ENCODE measurements at regions not wholly inside any gene's neighbourhood (a gene's known extent, or its start where the extent isn't known, plus 50 kb on each side); places are given as distances from the start of the nearest gene placed in this dataset.

DNA sequence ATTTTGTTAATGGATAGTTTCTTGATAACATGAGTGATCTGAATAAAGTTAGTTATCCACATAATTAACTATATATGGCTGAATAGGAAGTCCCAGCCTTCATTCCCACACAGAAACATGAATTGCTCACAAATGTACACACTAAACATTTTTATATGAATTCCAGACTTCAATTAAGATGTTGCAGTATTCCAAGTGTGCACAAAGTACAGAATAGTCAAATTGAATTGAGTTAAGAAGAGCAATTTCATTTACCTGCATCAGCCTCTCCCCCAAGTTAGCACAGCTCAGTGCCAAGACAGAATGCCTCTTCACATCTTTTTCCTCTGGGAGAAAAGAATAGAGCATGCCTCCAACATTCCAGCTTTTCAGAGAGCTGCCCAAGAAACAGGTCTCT lies 207.0 kb upstream of the SAMSN1 start:
- H3K9me3 ChIP-seq (ENCODE audit: control insufficient read depth, insufficient read depth, low read length), result no peaks in the 10 kb centered on the region
- no peaks in the 10 kb centered on the region for H3K4me1 ChIP-seq (ENCODE audit: control insufficient read depth, insufficient read depth, low read length)
- H3K4me3 ChIP-seq (ENCODE audit: low read depth, low read length), result no peak overlapping the region
- no peaks in the 10 kb centered on the region for H3K27me3 ChIP-seq (ENCODE audit: control insufficient read depth, insufficient read depth, low read length)
- no peaks in the 10 kb centered on the region for H3K36me3 ChIP-seq (ENCODE audit: control insufficient read depth, insufficient read depth, low read length)
- H3K27ac ChIP-seq (ENCODE audit: low read depth, low read length), result no peak overlapping the region
- no peak for DNase-seq (ENCODE audit: low read depth in 4 of 6, low spot score in 6 of 6)

DNA sequence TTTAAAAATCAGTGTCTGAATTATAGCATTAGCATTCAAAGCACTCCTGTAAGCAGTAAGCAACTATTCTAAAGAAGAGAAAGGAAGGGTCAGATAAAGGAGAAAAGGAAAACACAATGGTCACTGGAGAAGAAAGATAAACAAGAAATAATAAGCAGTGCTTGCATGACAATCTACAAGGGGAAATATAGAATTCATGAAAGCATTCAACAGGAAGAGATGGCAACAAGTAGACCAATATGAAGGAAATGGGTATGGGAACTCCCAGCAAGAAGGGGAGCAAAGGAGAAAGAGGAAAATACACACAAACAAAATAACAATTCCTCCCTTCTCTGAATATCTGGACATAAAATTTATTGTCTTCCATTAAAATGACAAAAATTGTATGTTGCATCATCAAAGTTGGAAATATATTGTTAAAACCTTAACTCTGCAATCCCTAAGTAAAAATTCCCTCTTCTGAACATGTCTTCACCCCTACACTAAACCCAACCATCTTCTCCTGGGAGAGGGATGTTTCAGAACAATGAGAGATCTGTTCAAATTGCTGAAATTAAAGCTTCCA lies 206.3 kb upstream of the SAMSN1 start:
- Histone ChIP-seq H3K4me1 (ENCODE audit: control insufficient read depth, insufficient read depth, low read length) (no peaks in the 10 kb centered on the region), H3K27ac (ENCODE audit: low read depth, low read length) (no peak overlapping the region), H3K4me3 (ENCODE audit: low read depth, low read length) (no peak overlapping the region)

DNA sequence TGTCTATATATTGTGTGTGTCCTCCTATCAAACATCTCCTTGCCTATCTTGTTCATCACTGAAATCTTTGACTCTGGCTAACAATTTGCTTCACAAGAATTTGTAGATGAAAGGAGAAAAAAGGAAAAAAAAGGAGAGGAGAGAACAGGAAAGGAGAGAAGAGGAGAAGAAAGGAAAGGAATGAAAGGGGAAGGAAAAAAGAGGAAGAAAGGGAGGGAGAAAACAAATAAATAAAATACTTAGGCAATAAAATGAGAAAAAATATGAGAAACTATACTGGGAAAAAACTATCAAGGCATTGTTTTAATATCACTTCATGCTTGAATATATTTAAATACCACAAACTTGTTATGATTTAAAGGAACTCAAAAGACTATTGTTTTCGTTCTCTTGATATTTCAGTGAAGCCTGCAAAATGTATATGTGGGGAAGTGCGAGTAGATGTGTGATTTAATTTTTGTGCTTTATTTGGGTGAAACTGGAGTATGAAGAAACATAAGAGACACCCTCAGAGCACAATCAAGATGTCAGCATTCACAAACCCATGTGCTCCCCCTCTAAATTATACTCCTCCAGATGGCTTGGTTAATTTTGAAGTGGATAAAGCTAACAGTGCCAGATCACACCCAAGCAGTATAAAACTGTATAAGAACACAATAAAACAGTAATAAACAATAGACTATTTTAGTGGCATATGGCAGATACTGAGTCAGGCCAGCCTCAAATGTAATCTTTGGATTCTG lies 205.7 kb upstream of the SAMSN1 start:
- DNase-seq (ENCODE audit: low read depth in 4 of 6, low spot score in 6 of 6), result peak in 2 of 6 donors; percentile 45 to 58
- no CpG with 5 or more reads among the region's 2 CpGs for WGBS (ENCODE audit: insufficient coverage)
- no peak overlapping the region for H3K27ac ChIP-seq (ENCODE audit: low read depth, low read length)
- no peak overlapping the region for H3K4me3 ChIP-seq (ENCODE audit: low read depth, low read length)
- H3K27me3 ChIP-seq (ENCODE audit: control insufficient read depth, insufficient read depth, low read length), result no peaks in the 10 kb centered on the region
- H3K4me1 ChIP-seq (ENCODE audit: control insufficient read depth, insufficient read depth, low read length), result no peaks in the 10 kb centered on the region
- H3K9me3 ChIP-seq (ENCODE audit: control insufficient read depth, insufficient read depth, low read length), result no peaks in the 10 kb centered on the region
- no peaks in the 10 kb centered on the region for H3K36me3 ChIP-seq (ENCODE audit: control insufficient read depth, insufficient read depth, low read length)

More for the DNA sequence above, 206.3 kb upstream of the SAMSN1 start:
- no peak for DNase-seq (ENCODE audit: low read depth in 4 of 6, low spot score in 6 of 6)
- H3K9me3 ChIP-seq (ENCODE audit: control insufficient read depth, insufficient read depth, low read length), result no peaks in the 10 kb centered on the region
- H3K36me3 ChIP-seq (ENCODE audit: control insufficient read depth, insufficient read depth, low read length), result no peaks in the 10 kb centered on the region
- no peaks in the 10 kb centered on the region for H3K27me3 ChIP-seq (ENCODE audit: control insufficient read depth, insufficient read depth, low read length)

DNA sequence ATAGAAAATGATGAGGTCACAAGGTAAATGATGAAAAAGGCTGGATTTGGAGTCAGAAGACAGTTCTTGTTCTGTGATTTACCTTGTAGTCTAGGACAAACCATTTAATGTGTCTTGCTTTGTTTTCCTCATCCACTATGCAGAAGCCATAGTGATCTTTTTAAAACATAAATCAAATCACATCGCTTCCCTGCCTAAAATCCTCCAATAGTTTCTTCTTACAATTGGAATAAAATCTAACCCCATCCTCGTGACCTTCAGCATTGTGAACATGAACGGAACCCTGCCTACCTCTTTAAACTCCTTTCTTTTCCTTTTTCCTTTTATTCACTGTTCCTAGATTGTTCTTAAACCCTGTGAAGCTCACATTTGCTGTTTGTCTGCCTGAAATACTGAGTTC lies 204.9 kb upstream of the SAMSN1 start:
- Histone ChIP-seq H3K36me3 (ENCODE audit: control insufficient read depth, insufficient read depth, low read length) (no peaks in the 10 kb centered on the region), H3K27me3 (ENCODE audit: control insufficient read depth, insufficient read depth, low read length) (no peaks in the 10 kb centered on the region), H3K9me3 (ENCODE audit: control insufficient read depth, insufficient read depth, low read length) (no peaks in the 10 kb centered on the region), H3K4me3 (ENCODE audit: low read depth, low read length) (no peak overlapping the region), H3K4me1 (ENCODE audit: control insufficient read depth, insufficient read depth, low read length) (no peaks in the 10 kb centered on the region), H3K27ac (ENCODE audit: low read depth, low read length) (no peak overlapping the region)
- WGBS (ENCODE audit: insufficient coverage), result 91% methylated on average over 2 of the region's 3 CpGs
- DNase-seq (ENCODE audit: low read depth in 4 of 6, low spot score in 6 of 6), result no peak

DNA sequence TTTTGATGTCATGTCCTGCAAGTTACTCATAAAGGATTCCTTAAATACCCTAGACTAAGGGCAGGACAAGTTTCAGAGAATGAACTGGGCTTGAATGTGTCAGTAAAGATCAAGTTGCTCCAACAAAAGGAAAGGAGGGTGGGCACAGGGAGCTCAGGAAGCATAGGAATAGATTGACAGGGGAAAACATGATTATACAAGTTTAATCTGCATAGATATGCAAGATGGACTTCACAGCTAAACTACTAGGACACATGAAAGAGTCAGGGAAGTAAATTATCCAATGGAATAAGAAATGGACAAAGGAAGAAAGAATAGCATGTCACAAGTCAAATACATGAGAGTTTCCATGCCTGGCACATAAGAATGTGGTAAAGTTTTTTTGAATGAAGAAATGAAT lies 203.9 kb upstream of the SAMSN1 start:
- Histone ChIP-seq H3K27ac (ENCODE audit: low read depth, low read length) (no peak overlapping the region), H3K27me3 (ENCODE audit: control insufficient read depth, insufficient read depth, low read length) (no peaks in the 10 kb centered on the region), H3K36me3 (ENCODE audit: control insufficient read depth, insufficient read depth, low read length) (no peaks in the 10 kb centered on the region), H3K9me3 (ENCODE audit: control insufficient read depth, insufficient read depth, low read length) (peaks cover 1% of the 10 kb centered on the region), H3K4me1 (ENCODE audit: control insufficient read depth, insufficient read depth, low read length) (no peaks in the 10 kb centered on the region), H3K4me3 (ENCODE audit: low read depth, low read length) (no peak overlapping the region)
- no peak for DNase-seq (ENCODE audit: low read depth in 4 of 6, low spot score in 6 of 6)

GRCh38 chr21:14748662-14749061 lies 202.5 kb upstream of the SAMSN1 start:
- Histone ChIP-seq H3K4me3 (ENCODE audit: low read depth, low read length) (no peak overlapping the region), H3K27ac (ENCODE audit: low read depth, low read length) (no peak overlapping the region), H3K4me1 (ENCODE audit: control insufficient read depth, insufficient read depth, low read length) (no peaks in the 10 kb centered on the region), H3K9me3 (ENCODE audit: control insufficient read depth, insufficient read depth, low read length) (peaks cover 1% of the 10 kb centered on the region), H3K36me3 (ENCODE audit: control insufficient read depth, insufficient read depth, low read length) (no peaks in the 10 kb centered on the region), H3K27me3 (ENCODE audit: control insufficient read depth, insufficient read depth, low read length) (no peaks in the 10 kb centered on the region)
- no CpG with 5 or more reads among the region's 2 CpGs for WGBS (ENCODE audit: insufficient coverage)
- DNase-seq (ENCODE audit: low read depth in 4 of 6, low spot score in 6 of 6), result no peak

- H3K9me3 ChIP-seq (ENCODE audit: control insufficient read depth, insufficient read depth, low read length), result peaks cover 1% of the 10 kb centered on the region
- H3K4me1 ChIP-seq (ENCODE audit: control insufficient read depth, insufficient read depth, low read length), result no peaks in the 10 kb centered on the region
- H3K36me3 ChIP-seq (ENCODE audit: control insufficient read depth, insufficient read depth, low read length), result no peaks in the 10 kb centered on the region
- H3K27me3 ChIP-seq (ENCODE audit: control insufficient read depth, insufficient read depth, low read length), result no peaks in the 10 kb centered on the region
- H3K27ac ChIP-seq (ENCODE audit: low read depth, low read length), result no peak overlapping the region
- no peak for DNase-seq (ENCODE audit: low read depth in 4 of 6, low spot score in 6 of 6)
- H3K4me3 ChIP-seq (ENCODE audit: low read depth, low read length), result no peak overlapping the region
- no CpG with 5 or more reads among the region's 1 CpG for WGBS (ENCODE audit: insufficient coverage)
Measured at GRCh38 chr21:14744368-14744767, 198.3 kb upstream of the SAMSN1 start.

- H3K9me3 ChIP-seq (ENCODE audit: control insufficient read depth, insufficient read depth, low read length), result peaks cover 1% of the 10 kb centered on the region
- DNase-seq (ENCODE audit: low read depth in 4 of 6, low spot score in 6 of 6), result no peak
- WGBS (ENCODE audit: insufficient coverage), result no CpG with 5 or more reads among the region's 2 CpGs
- H3K4me3 ChIP-seq (ENCODE audit: low read depth, low read length), result no peak overlapping the region
- H3K4me1 ChIP-seq (ENCODE audit: control insufficient read depth, insufficient read depth, low read length), result no peaks in the 10 kb centered on the region
- H3K36me3 ChIP-seq (ENCODE audit: control insufficient read depth, insufficient read depth, low read length), result no peaks in the 10 kb centered on the region
- H3K27me3 ChIP-seq (ENCODE audit: control insufficient read depth, insufficient read depth, low read length), result no peaks in the 10 kb centered on the region
- no peak overlapping the region for H3K27ac ChIP-seq (ENCODE audit: low read depth, low read length)
Measured at GRCh38 chr21:14742119-14742518, 196.0 kb upstream of the SAMSN1 start.

DNA sequence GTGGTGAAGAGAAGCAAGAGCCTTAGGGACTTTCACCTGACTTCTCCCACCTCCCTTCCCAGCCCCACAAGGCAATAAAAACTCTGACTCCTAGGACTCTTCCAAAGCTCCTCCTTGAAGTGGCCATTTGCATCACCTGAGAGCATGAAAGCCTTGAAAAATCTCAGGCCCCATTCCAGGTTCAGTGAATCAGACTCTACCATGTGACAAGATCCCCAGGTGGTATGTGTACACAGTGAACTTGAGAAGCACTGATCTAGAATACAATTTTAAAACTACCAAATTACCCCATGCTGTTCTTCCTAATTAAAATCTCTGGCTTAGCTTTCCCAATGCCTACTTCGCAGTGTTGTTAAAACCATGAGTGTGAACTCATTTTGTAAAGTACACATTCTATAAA lies 195.1 kb upstream of the SAMSN1 start:
- WGBS (ENCODE audit: insufficient coverage), result no CpG with 5 or more reads among the region's 1 CpG
- peak in 1 of 6 donors; percentile 65 for DNase-seq (ENCODE audit: low read depth in 4 of 6, low spot score in 6 of 6)
- Histone ChIP-seq H3K36me3 (ENCODE audit: control insufficient read depth, insufficient read depth, low read length) (no peaks in the 10 kb centered on the region), H3K27me3 (ENCODE audit: control insufficient read depth, insufficient read depth, low read length) (no peaks in the 10 kb centered on the region), H3K9me3 (ENCODE audit: control insufficient read depth, insufficient read depth, low read length) (peaks cover 1% of the 10 kb centered on the region), H3K27ac (ENCODE audit: low read depth, low read length) (no peak overlapping the region), H3K4me3 (ENCODE audit: low read depth, low read length) (no peak overlapping the region), H3K4me1 (ENCODE audit: control insufficient read depth, insufficient read depth, low read length) (no peaks in the 10 kb centered on the region)

GRCh38 chr21:14740692-14741091 lies 194.6 kb upstream of the SAMSN1 start:
- Histone ChIP-seq H3K36me3 (ENCODE audit: control insufficient read depth, insufficient read depth, low read length) (no peaks in the 10 kb centered on the region), H3K4me3 (ENCODE audit: low read depth, low read length) (no peak overlapping the region), H3K27me3 (ENCODE audit: control insufficient read depth, insufficient read depth, low read length) (no peaks in the 10 kb centered on the region), H3K27ac (ENCODE audit: low read depth, low read length) (no peak overlapping the region), H3K9me3 (ENCODE audit: control insufficient read depth, insufficient read depth, low read length) (peaks cover 1% of the 10 kb centered on the region), H3K4me1 (ENCODE audit: control insufficient read depth, insufficient read depth, low read length) (no peaks in the 10 kb centered on the region)
- no CpG with 5 or more reads among the region's 1 CpG for WGBS (ENCODE audit: insufficient coverage)
- DNase-seq (ENCODE audit: low read depth in 4 of 6, low spot score in 6 of 6), result no peak

Measured in spinal cord (tissue), 9 donors.